DOHH2 (cell line): ENCODE measurements at regions not wholly inside any gene's neighbourhood (a gene's known extent, or its start where the extent isn't known, plus 50 kb on each side); places are given as distances from the start of the nearest gene placed in this dataset.

ENCODE experiments used
- CTCF ChIP-seq: fragments of 200-600 bp; sonication (generic); IDR thresholded peaks from one replicate; pipeline ENCODE4 v1.5.1; 2014; ENCODE audit warnings: antibody characterized with exemption, mild to moderate bottlenecking, low read depth, low read length; ENCODE audit not compliant: poor library complexity, severe bottlenecking
- EZH2phosphoT487 ChIP-seq: fragments of 200-600 bp; sonication (generic); IDR thresholded peaks from 2 replicates; pipeline ENCODE4 v1.6.1; 2017; ENCODE audit warnings: borderline replicate concordance, mild to moderate bottlenecking, antibody characterized with exemption, low read length, moderate library complexity, mixed read lengths

GRCh38 chr19:28303502-28303901 lies 909.4 kb downstream of the UQCRFS1 start:
- TF ChIP-seq CTCF (no peak), EZH2phosphoT487 (no peak)
